GM18519 (cell line): ENCODE measurements at regions not wholly inside any gene's neighbourhood (a gene's known extent, or its start where the extent isn't known, plus 50 kb on each side); places are given as distances from the start of the nearest gene placed in this dataset.

Experiments used
- ATAC-seq: cut with Tn5 transposase; IDR thresholded peaks from one replicate; pipeline ENCODE4 v1.9.1; 2021; ENCODE audit warnings: mild to moderate bottlenecking, moderate library complexity; ENCODE audit not compliant: unreplicated experiment, low FRiP score

- no peak for ATAC-seq
These were observed 1042.4 kb downstream of the AACS start for GRCh38 chr12:126107659-126108058.

GRCh38 chr12:126108247-126108646 is 1043.0 kb downstream of the AACS start:
- ATAC-seq: no peak

GRCh38 chr12:126112141-126112540 is 1046.9 kb downstream of the AACS start:
- no peak for ATAC-seq

- no peak for ATAC-seq
These were observed 1047.6 kb downstream of the AACS start for GRCh38 chr12:126112849-126113248.

GRCh38 chr12:126114441-126114840 is 1049.2 kb downstream of the AACS start:
- ATAC-seq: no peak

GRCh38 chr12:126117502-126117901 is 1052.3 kb downstream of the AACS start:
- ATAC-seq: no peak

- ATAC-seq: no peak
These were observed 1074.1 kb downstream of the AACS start for GRCh38 chr12:126139355-126139754.

GRCh38 chr12:126144603-126145002 is 1079.4 kb downstream of the AACS start:
- no peak for ATAC-seq

- no peak for ATAC-seq
These were observed 1082.1 kb downstream of the AACS start for GRCh38 chr12:126147321-126147720.

GRCh38 chr12:126156806-126157574 is 1091.8 kb downstream of the AACS start:
- ATAC-seq: no peak

- no peak for ATAC-seq
These were observed 1092.3 kb downstream of the AACS start for GRCh38 chr12:126157575-126157966.

GRCh38 chr12:126159139-126159538 is 1093.9 kb downstream of the AACS start:
- no peak for ATAC-seq

- no peak for ATAC-seq
These were observed 1095.7 kb downstream of the AACS start for GRCh38 chr12:126160912-126161311.

GRCh38 chr12:126163984-126164383 is 1098.7 kb downstream of the AACS start:
- no peak for ATAC-seq

- no peak for ATAC-seq
These were observed 1106.8 kb downstream of the AACS start for GRCh38 chr12:126171937-126172559.

- ATAC-seq: no peak
These were observed 1117.5 kb downstream of the AACS start for GRCh38 chr12:126182619-126183236.

GRCh38 chr12:126185025-126185424 is 1119.8 kb downstream of the AACS start:
- ATAC-seq: no peak

- ATAC-seq: no peak
These were observed 1124.6 kb downstream of the AACS start for GRCh38 chr12:126189856-126190255.

- ATAC-seq: no peak
These were observed 1126.0 kb downstream of the AACS start for GRCh38 chr12:126191031-126191891.

GRCh38 chr12:126191949-126192348 is 1126.7 kb downstream of the AACS start:
- ATAC-seq: no peak

- ATAC-seq: no peak
These were observed 1128.0 kb downstream of the AACS start for GRCh38 chr12:126193190-126193589.
